ENCODE measurements at regions not wholly inside any gene's neighbourhood (a gene's known extent, or its start where the extent isn't known, plus 50 kb on each side); places are given as distances from the start of the nearest gene placed in this dataset.

DNA sequence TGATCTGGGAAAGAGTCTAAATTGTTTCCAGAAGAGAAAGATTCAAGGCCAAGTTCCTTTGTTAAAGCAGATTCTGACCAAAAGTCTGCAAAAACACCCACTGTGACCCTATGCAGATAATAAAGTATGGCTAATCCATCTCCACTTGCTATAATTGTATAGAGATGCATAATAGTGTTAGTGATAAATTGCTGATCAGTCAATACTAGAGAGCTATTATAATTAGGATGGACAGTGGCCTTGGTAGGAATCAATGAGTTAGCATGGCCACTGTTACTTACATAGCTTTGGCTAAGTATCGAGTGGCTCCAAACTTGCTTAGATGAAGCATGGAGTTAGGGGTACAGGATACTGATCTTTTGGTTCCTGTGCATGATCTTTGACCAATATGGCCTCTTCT, 683.4 kb upstream of the MEF2C start:
- intact Hi-C loops (cut with DNase I), result no loop called here
- Histone ChIP-seq H3K36me3 (no peaks in the 10 kb centered on the region), H3K4me3 (no peak overlapping the region), H3K4me1 (no peaks in the 10 kb centered on the region), H3K9me3 (no peaks in the 10 kb centered on the region), H3K27ac (no peak overlapping the region), H3K27me3 (no peaks in the 10 kb centered on the region)
- TF ChIP-seq, protein P1, sequence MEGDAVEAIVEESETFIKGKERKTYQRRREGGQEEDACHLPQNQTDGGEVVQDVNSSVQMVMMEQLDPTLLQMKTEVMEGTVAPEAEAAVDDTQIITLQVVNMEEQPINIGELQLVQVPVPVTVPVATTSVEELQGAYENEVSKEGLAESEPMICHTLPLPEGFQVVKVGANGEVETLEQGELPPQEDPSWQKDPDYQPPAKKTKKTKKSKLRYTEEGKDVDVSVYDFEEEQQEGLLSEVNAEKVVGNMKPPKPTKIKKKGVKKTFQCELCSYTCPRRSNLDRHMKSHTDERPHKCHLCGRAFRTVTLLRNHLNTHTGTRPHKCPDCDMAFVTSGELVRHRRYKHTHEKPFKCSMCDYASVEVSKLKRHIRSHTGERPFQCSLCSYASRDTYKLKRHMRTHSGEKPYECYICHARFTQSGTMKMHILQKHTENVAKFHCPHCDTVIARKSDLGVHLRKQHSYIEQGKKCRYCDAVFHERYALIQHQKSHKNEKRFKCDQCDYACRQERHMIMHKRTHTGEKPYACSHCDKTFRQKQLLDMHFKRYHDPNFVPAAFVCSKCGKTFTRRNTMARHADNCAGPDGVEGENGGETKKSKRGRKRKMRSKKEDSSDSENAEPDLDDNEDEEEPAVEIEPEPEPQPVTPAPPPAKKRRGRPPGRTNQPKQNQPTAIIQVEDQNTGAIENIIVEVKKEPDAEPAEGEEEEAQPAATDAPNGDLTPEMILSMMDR (IDR thresholded peaks at IDR 0.05), result no peak
- no peak for ATAC-seq
- DNase-seq, result no peak

DNA sequence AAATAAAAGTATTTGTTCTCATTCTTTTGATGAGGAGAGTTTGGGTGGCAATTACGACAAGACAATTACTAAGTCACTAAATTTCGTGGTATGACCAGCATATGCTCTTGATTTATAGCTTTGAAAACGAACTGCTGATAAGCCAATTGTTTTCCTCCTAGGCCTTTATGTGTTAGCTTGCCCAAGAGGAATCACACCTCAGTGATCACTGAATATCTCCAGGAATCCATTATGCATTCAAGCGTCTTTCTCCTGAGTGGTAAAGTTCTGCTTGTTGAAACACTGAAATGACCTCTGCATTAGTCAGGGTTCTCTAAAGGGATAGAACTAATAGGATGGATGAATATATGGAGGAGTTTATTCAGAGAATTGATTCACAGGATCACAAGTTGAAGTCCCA, 677.7 kb upstream of the MEF2C start:
- intact Hi-C loops (cut with DNase I), result no loop called here
- H3K27me3 ChIP-seq, result no peaks in the 10 kb centered on the region

DNA sequence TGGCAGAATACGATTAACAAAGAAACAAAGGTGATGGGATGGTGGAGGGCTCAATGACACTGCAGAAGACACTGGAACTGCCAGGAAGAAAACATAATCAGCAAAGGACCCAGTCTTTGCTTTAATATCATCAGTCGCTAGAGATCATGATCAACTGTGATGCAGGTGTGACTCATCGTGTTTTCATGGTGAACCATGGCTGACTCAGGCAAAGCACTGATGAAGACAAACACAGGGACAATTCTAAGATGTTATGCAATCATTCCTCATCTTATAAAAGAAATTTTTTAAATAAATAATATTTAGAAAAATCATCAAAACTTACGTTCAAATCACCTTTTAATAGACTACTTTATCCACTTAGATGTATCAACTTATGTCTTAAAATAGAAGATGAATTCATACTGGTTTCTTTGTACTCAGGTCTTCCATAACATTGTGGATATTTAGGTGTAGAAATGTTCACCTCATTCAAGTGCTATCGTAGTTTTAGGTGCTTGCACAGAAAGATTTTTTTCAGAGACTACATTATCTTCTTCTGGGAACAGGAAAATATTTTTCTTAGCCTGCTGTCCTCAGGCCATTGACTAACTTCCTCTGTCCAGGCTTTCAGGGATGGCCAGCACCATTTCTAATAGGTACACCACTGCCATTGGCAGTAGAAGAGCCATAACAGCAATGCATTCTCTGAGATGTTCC, 673.4 kb upstream of the MEF2C start:
- no peak for ATAC-seq
- DNase-seq, result no peak

More for the DNA sequence above, 677.7 kb upstream of the MEF2C start:
- TF ChIP-seq, protein P1 (IDR thresholded peaks at IDR 0.05), result no peak
- H3K4me1 ChIP-seq, result no peaks in the 10 kb centered on the region
- ATAC-seq (no peak), DNase-seq (no peak)
- H3K36me3 ChIP-seq, result no peaks in the 10 kb centered on the region
- no peaks in the 10 kb centered on the region for H3K9me3 ChIP-seq
- H3K27ac ChIP-seq, result no peak overlapping the region
- no peak overlapping the region for H3K4me3 ChIP-seq

DNA sequence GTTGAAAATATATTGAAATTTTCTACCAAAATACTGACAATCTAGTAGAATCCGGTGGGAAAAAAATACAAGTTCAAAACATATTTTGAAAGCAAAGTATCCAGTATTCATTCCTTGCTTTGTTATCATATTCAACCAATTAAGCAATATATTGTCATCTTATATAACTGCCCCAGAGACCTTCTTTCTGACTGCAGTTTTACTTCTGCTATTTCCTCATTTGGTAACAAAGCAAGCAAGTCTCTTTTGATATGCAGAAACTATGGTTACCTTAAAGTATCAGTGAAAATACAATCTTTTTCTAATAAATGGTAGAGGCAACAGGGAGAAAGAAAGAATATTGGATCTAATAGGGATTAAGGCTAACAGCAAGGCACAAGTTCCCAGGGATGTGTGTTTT, 663.7 kb upstream of the MEF2C start:
- DNase-seq (no peak), ATAC-seq (no peak)
- TF ChIP-seq, protein P1 (IDR thresholded peaks at IDR 0.05), result no peak
- Histone ChIP-seq H3K9me3 (no peaks in the 10 kb centered on the region), H3K27ac (no peak overlapping the region), H3K4me1 (no peaks in the 10 kb centered on the region), H3K36me3 (no peaks in the 10 kb centered on the region), H3K27me3 (no peaks in the 10 kb centered on the region), H3K4me3 (no peak overlapping the region)
- intact Hi-C loops (cut with DNase I), result no loop called here

More for the DNA sequence above, 673.4 kb upstream of the MEF2C start:
- Histone ChIP-seq H3K36me3 (no peaks in the 10 kb centered on the region), H3K27me3 (no peaks in the 10 kb centered on the region), H3K4me3 (no peak overlapping the region), H3K27ac (no peak overlapping the region), H3K9me3 (no peaks in the 10 kb centered on the region), H3K4me1 (no peaks in the 10 kb centered on the region)
- intact Hi-C loops (cut with DNase I), result no loop called here
- TF ChIP-seq, protein P1 (IDR thresholded peaks at IDR 0.05), result no peak

DNA sequence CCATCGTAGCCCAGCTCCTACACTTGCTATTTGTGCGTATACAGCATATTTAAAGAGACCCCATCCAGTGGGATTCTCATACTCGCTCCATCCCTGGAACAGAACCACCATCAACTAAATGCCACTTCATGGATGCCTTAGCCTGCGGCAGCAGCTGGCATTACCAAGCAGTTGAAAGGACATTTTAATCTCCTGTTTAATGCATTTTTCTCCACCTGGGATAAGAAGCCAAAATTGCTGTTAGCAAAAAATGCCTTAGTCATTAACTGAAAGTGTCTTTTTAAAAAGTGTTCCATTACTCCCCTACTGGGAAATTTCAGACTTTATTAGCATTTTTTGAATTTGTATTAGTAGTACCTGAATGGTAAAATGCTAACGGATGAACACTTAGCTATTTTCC, 662.6 kb upstream of the MEF2C start:
- H3K4me1 ChIP-seq, result no peaks in the 10 kb centered on the region
- no peaks in the 10 kb centered on the region for H3K9me3 ChIP-seq
- TF ChIP-seq, protein P1 (IDR thresholded peaks at IDR 0.05), result no peak
- ATAC-seq (no peak), DNase-seq (no peak)
- no peaks in the 10 kb centered on the region for H3K27me3 ChIP-seq
- H3K27ac ChIP-seq, result no peak overlapping the region
- intact Hi-C loops (cut with DNase I), result no loop called here
- H3K36me3 ChIP-seq, result no peaks in the 10 kb centered on the region
- H3K4me3 ChIP-seq, result no peak overlapping the region

DNA sequence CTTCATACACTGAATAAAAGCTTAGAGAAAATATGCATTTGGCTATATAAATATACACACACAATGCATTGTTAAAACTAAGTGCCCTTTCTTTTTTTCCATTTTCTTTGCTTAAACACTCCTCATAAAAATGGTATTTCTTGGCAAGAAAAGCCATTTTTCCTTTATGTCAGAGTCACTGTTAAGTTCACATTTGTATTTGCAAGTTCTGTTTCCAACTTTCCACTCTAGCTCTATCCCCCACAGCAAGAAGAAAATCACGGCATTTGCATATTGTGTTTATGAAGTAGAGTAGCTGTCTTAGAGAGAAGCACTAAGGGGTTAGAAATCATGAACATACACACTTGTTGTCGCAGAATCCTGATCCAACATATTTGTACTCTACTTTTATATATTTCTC, 662.1 kb upstream of the MEF2C start:
- TF ChIP-seq, protein P1 (IDR thresholded peaks at IDR 0.05), result no peak
- intact Hi-C loops (cut with DNase I), result no loop called here
- Histone ChIP-seq H3K27me3 (no peaks in the 10 kb centered on the region), H3K27ac (no peak overlapping the region), H3K4me3 (no peak overlapping the region), H3K4me1 (no peaks in the 10 kb centered on the region), H3K36me3 (no peaks in the 10 kb centered on the region), H3K9me3 (no peaks in the 10 kb centered on the region)
- ATAC-seq (no peak), DNase-seq (no peak)
